ENCODE measurements at regions not wholly inside any gene's neighbourhood (a gene's known extent, or its start where the extent isn't known, plus 50 kb on each side); places are given as distances from the start of the nearest gene placed in this dataset.

- TF ChIP-seq RBBP5 (IDR thresholded peaks at IDR 0.05; ENCODE audit: borderline replicate concordance, insufficient read depth, low read length, poor library complexity, severe bottlenecking) (no peak), NRF1 (conservative IDR thresholded peaks at IDR 0.05 in 1 of 2, IDR thresholded peaks at IDR 0.05 in 1 of 2) (no peak), GTF2F1 (IDR thresholded peaks at IDR 0.05; ENCODE audit: low read depth, low read length) (no peak), ZNF3 (CRISPR knock-in tag; IDR thresholded peaks at IDR 0.05) (no peak), POLR2AphosphoS5 (IDR thresholded peaks at IDR 0.05; ENCODE audit: control insufficient read depth, insufficient read depth, low read depth, low read length) (no peak), ARID3A (IDR thresholded peaks at IDR 0.05; ENCODE audit: borderline replicate concordance, low read depth, low read length) (no peak), ARID1B (IDR thresholded peaks at IDR 0.05) (no peak), FOSL1 (tag; conservative IDR thresholded peaks at IDR 0.05) (no peak), SMC3 (conservative IDR thresholded peaks at IDR 0.05; ENCODE audit: insufficient read depth, low read depth, low read length) (no peak), UBTF (IDR thresholded peaks at IDR 0.05; ENCODE audit: borderline replicate concordance in 1 of 2, low read depth in 2 of 2, low read length in 2 of 2) (no peak), CTCF (IDR thresholded peaks at IDR 0.05 in 2 of 3, conservative IDR thresholded peaks at IDR 0.05 in 1 of 3; ENCODE audit: insufficient read depth in 2 of 3, low read depth in 1 of 3, low read length in 3 of 3) (no peak), ZHX1 (conservative IDR thresholded peaks at IDR 0.05; ENCODE audit: low read length) (no peak), EZH2 (IDR thresholded peaks at IDR 0.05; ENCODE audit: borderline replicate concordance, low read depth, low read length) (no peak)
These were observed 86.5 kb upstream of the CARD18 start for GRCh38 chr11:105226091-105226490.
